Endothelial cell of umbilical vein (primary cell): ENCODE measurements at regions not wholly inside any gene's neighbourhood (a gene's known extent, or its start where the extent isn't known, plus 50 kb on each side); places are given as distances from the start of the nearest gene placed in this dataset.

ENCODE experiments used
- BruUV-seq: library from RNA; stranded (reverse); fragments of 400-500 nt; replicated peaks from 2 replicates; lab custom pipeline; 2021; lab: Mats Ljungman, UMichigan
- CTCF ChIA-PET: fragments of 300-600, 350-600 bp; sonication (Branson Sonifier 250); formaldehyde crosslinking; loops from one replicate; lab custom pipeline; 2021; ENCODE audit warnings: antibody characterized with exemption, inconsistent platforms; lab: Charles Lee
- POLR2A ChIA-PET: fragments of 300-600, 350-600 bp; sonication (Branson Sonifier 250); formaldehyde crosslinking; loops from one replicate; lab custom pipeline; 2021; ENCODE audit warnings: antibody characterized with exemption, inconsistent platforms; lab: Charles Lee
- DNase-seq: peaks from one replicate; pipeline ENCODE4 v3.0.0-alpha.2; 2011; ENCODE audit warnings: low read depth, low spot score
- FAIRE-seq: peaks from 2 replicates; lab custom pipeline; 2011; peaks lifted over from hg19 to GRCh38; lab: Jason Lieb, UNC
- H2AFZ ChIP-seq: 2 replicates; pipeline ENCODE4 v1.6.0; 2012; ENCODE audit warnings: low read depth, low read length, control low read depth, inconsistent platforms
- H3K27ac ChIP-seq: 2 replicates; pipeline ENCODE4 v1.5.1; 2011; ENCODE audit warnings: low read depth, mild to moderate bottlenecking, control low read depth, low read length, moderate library complexity; ENCODE audit not compliant: insufficient read depth
- H3K27me3 ChIP-seq, 2 experiments: 2 replicates each; pipeline versions ENCODE4 v1.6.0 to v1.6.1; 2011; ENCODE audit warnings: low read length in 2 of 2, mixed read lengths in 1 of 2; ENCODE audit not compliant: control insufficient read depth in 2 of 2, insufficient read depth in 2 of 2
- H3K36me3 ChIP-seq, 2 experiments: 2 replicates in 1 of 2; 3 replicates in 1 of 2; pipeline ENCODE4 v1.5.1; 2011; ENCODE audit warnings: low read length in 2 of 2, mild to moderate bottlenecking in 1 of 2, moderate library complexity in 1 of 2; ENCODE audit not compliant: control insufficient read depth in 2 of 2, insufficient read depth in 2 of 2; ENCODE audit errors: extremely low read depth in 1 of 2
- H3K4me1 ChIP-seq: 3 replicates; pipeline ENCODE4 v1.5.1; 2011; ENCODE audit warnings: mild to moderate bottlenecking, low read length; ENCODE audit not compliant: control insufficient read depth, insufficient read depth; ENCODE audit errors: extremely low read depth
- H3K4me2 ChIP-seq: 2 replicates; pipeline ENCODE4 v1.6.1; 2011; ENCODE audit warnings: low read length, control low read depth, mixed read lengths; ENCODE audit not compliant: insufficient read depth
- H3K4me3 ChIP-seq, 3 experiments: fragments of 200-600 bp in 1 of 3; sonication (generic), shearing (Covaris generic) in 1 of 3; replicated peaks in 1 of 3; 2 replicates each; pipeline ENCODE4 v1.5.1; 2011 to 2016; ENCODE audit warnings: control low read depth in 3 of 3, low read length in 3 of 3, mild to moderate bottlenecking in 2 of 3, inconsistent platforms in 1 of 3, low read depth in 1 of 3, moderate library complexity in 1 of 3; ENCODE audit not compliant: insufficient read depth in 1 of 3
- H3K79me2 ChIP-seq: 2 replicates; pipeline ENCODE4 v1.6.0; 2012; ENCODE audit warnings: low read length, inconsistent platforms; ENCODE audit not compliant: control insufficient read depth, insufficient read depth
- H3K9ac ChIP-seq: replicated peaks from 2 replicates; pipeline ENCODE3; 2011; ENCODE audit warnings: low read length, control low read depth; ENCODE audit not compliant: insufficient read depth; ENCODE audit errors: extremely low read depth
- H3K9me1 ChIP-seq: replicated peaks from 3 replicates; pipeline ENCODE4 v1.6.0; 2011; ENCODE audit warnings: mild to moderate bottlenecking, low read length; ENCODE audit not compliant: control insufficient read depth, insufficient read depth; ENCODE audit errors: extremely low read depth
- H3K9me3 ChIP-seq: replicated peaks from 2 replicates; pipeline ENCODE4 v1.5.1; 2012; ENCODE audit warnings: low read length, inconsistent platforms; ENCODE audit not compliant: control insufficient read depth, insufficient read depth
- H4K20me1 ChIP-seq: replicated peaks from 2 replicates; pipeline ENCODE3; 2011; ENCODE audit warnings: mild to moderate bottlenecking, low read length; ENCODE audit not compliant: control insufficient read depth, insufficient read depth; ENCODE audit errors: extremely low read depth
- EZH2 ChIP-seq: IDR thresholded peaks from 2 replicates; pipeline ENCODE4 v1.6.1; 2012; ENCODE audit warnings: borderline replicate concordance, low read depth, mild to moderate bottlenecking, moderate library complexity, low read length, inconsistent platforms; ENCODE audit not compliant: severe bottlenecking
- FOS ChIP-seq: IDR thresholded peaks from 2 replicates; pipeline ENCODE4 v1.6.1; 2011; ENCODE audit warnings: mild to moderate bottlenecking, low read length, moderate library complexity, borderline replicate concordance; ENCODE audit not compliant: insufficient read depth
- GATA2 ChIP-seq: IDR thresholded peaks from 2 replicates; pipeline ENCODE4 v1.7.0; 2011; ENCODE audit warnings: low read depth, mild to moderate bottlenecking, moderate library complexity, mixed read lengths, low read length; ENCODE audit not compliant: insufficient read length, insufficient read depth
- JUN ChIP-seq: IDR thresholded peaks from 2 replicates; pipeline ENCODE4 v1.6.1; 2011; ENCODE audit warnings: borderline replicate concordance, low read depth; ENCODE audit not compliant: insufficient read length, insufficient read depth
- MYC ChIP-seq: IDR thresholded peaks from one replicate; pipeline ENCODE4 v1.6.1; 2011; ENCODE audit warnings: mild to moderate bottlenecking, low read depth, low read length
- POLR2A ChIP-seq: IDR thresholded peaks from 2 replicates; pipeline ENCODE4 v1.6.1; 2012; ENCODE audit warnings: low read depth, mild to moderate bottlenecking, control low read depth, low read length
- POLR2AphosphoS5 ChIP-seq: IDR thresholded peaks from 2 replicates; pipeline ENCODE4 v1.6.1; 2012; ENCODE audit warnings: low read depth, mild to moderate bottlenecking, control low read depth, low read length, moderate library complexity; ENCODE audit not compliant: insufficient read depth
- dilution Hi-C: fragments of 300-500 bp; cut with MboI; formaldehyde crosslinking; loops from one replicate; pipeline ENCODE4 v1.15.0; 2019; ENCODE audit warnings: low sequenced_read_pairs; ENCODE audit not compliant: extremely low pct_ligation_motif_present
- intact Hi-C: fragments of 100-400 bp; cut with micrococcal nuclease; formaldehyde crosslinking; loops from one replicate; pipeline ENCODE4 v1.10.0; 2022
- TF ChIP-seq, protein P1 (sequence below): IDR thresholded peaks from 2 replicates; pipeline ENCODE4 v1.6.1; 2011; ENCODE audit not compliant: insufficient read depth, insufficient read length
- TF ChIP-seq, protein P2 (sequence below), 2 donors: IDR thresholded peaks; 1 replicate in 1 of 2; 2 replicates in 1 of 2; pipeline ENCODE4 v1.5.1; 2011; ENCODE audit warnings: low read length in 2 of 2, mild to moderate bottlenecking in 2 of 2, moderate library complexity in 2 of 2, control low read depth in 1 of 2, inconsistent platforms in 1 of 2, low read depth in 1 of 2; ENCODE audit not compliant: insufficient read depth in 1 of 2; ENCODE audit errors: extremely low read depth in 1 of 2

DNA sequence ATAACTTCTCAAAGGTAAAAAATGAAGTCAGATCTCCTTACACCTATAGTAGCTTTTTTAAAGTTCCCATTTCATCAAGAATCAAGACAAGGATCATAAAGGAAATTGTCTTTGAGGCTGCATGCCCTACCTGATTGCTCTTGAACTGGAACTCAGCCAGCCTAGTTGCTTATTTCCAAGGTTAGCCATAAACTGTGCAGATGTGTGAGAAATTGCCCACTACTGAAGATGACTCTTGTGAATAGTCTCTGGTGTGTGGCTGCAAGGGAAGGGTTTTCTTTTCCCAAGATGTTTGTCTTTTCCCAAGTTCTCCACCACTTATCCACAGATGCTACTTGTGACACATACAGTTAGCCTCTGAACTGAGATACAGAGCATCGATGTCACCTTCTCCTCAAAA lies 81.7 kb upstream of the DUSP10 start:
- TF ChIP-seq, protein P1, sequence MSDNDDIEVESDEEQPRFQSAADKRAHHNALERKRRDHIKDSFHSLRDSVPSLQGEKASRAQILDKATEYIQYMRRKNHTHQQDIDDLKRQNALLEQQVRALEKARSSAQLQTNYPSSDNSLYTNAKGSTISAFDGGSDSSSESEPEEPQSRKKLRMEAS: no peak
- no peak for TF ChIP-seq GATA2
- no peak for TF ChIP-seq POLR2A
- TF ChIP-seq POLR2AphosphoS5: no peak
- no peak for TF ChIP-seq EZH2
- no peak for TF ChIP-seq JUN
- no peak for TF ChIP-seq MYC
- H3K4me1 ChIP-seq: peaks cover 26% of the 10 kb centered on the region
- dilution Hi-C loops (no loop called here), intact Hi-C loops (no loop called here)
- DNase-seq (no peak), FAIRE-seq (no peak)
- H3K9me3 ChIP-seq: no peaks in the 10 kb centered on the region
- H3K9ac ChIP-seq: no peak overlapping the region
- ChIA-PET CTCF (no interaction called here), POLR2A (no interaction called here)
- no peaks in the 10 kb centered on the region for H3K36me3 ChIP-seq
- H3K27me3 ChIP-seq: no peaks in the 10 kb centered on the region
- H3K9me1 ChIP-seq: no peaks in the 10 kb centered on the region
- H3K27ac ChIP-seq: no peak overlapping the region
- H2AFZ ChIP-seq: no peak overlapping the region
- no peaks in the 10 kb centered on the region for H3K79me2 ChIP-seq
- no peak overlapping the region for H3K4me3 ChIP-seq
- H3K4me2 ChIP-seq: no peak overlapping the region
- no TSS peak for BruUV-seq
- no peaks in the 10 kb centered on the region for H4K20me1 ChIP-seq

DNA sequence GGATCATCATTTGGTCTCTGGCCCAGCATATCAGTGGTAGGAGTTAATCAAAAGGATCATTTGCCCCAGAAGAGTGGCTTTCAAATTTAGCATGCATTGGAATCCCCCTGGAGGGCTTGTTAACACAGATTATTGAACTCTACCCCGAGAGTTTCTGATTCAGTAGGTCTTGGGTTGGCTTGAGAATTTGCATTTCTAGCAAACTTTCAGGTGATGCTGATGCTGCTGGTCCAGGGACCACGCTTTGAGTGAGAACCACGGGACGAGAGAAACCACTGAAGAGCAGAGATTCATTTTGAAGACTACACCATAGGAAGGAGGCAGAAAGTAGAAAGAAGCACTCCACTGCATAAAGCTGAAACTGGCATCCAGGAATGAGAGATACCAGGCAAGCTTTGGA lies 81.3 kb upstream of the DUSP10 start:
- Histone ChIP-seq H3K9me3 (no peaks in the 10 kb centered on the region), H3K4me2 (no peak overlapping the region)
- CTCF ChIA-PET: no interaction called here

More for the DNA sequence above, 81.3 kb upstream of the DUSP10 start:
- FAIRE-seq (no peak), DNase-seq (no peak)
- POLR2A ChIA-PET: no interaction called here
- dilution Hi-C loops: no loop called here
- BruUV-seq: no TSS peak
- Histone ChIP-seq H3K4me3 (no peak overlapping the region), H3K36me3 (no peaks in the 10 kb centered on the region), H3K79me2 (no peaks in the 10 kb centered on the region), H3K27me3 (no peaks in the 10 kb centered on the region), H3K9ac (no peak overlapping the region), H2AFZ (no peak overlapping the region), H3K4me1 (peaks cover 26% of the 10 kb centered on the region), H4K20me1 (no peaks in the 10 kb centered on the region), H3K9me1 (no peaks in the 10 kb centered on the region), H3K27ac (no peak overlapping the region)
- TF ChIP-seq, protein P2, sequence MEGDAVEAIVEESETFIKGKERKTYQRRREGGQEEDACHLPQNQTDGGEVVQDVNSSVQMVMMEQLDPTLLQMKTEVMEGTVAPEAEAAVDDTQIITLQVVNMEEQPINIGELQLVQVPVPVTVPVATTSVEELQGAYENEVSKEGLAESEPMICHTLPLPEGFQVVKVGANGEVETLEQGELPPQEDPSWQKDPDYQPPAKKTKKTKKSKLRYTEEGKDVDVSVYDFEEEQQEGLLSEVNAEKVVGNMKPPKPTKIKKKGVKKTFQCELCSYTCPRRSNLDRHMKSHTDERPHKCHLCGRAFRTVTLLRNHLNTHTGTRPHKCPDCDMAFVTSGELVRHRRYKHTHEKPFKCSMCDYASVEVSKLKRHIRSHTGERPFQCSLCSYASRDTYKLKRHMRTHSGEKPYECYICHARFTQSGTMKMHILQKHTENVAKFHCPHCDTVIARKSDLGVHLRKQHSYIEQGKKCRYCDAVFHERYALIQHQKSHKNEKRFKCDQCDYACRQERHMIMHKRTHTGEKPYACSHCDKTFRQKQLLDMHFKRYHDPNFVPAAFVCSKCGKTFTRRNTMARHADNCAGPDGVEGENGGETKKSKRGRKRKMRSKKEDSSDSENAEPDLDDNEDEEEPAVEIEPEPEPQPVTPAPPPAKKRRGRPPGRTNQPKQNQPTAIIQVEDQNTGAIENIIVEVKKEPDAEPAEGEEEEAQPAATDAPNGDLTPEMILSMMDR (IDR thresholded peaks at IDR 0.05; ENCODE audit: extremely low read depth in 1 of 2, insufficient read depth in 1 of 2, low read depth in 1 of 2, low read length in 2 of 2): no peak
- TF ChIP-seq, protein P1: no peak
- no peak for TF ChIP-seq GATA2
- no peak for TF ChIP-seq MYC
- no peak for TF ChIP-seq POLR2AphosphoS5
- no peak for TF ChIP-seq FOS
- TF ChIP-seq EZH2: no peak
- no peak for TF ChIP-seq POLR2A
- TF ChIP-seq JUN: no peak
- intact Hi-C loops: no loop called here
